ENCODE measurements at regions not wholly inside any gene's neighbourhood (a gene's known extent, or its start where the extent isn't known, plus 50 kb on each side); places are given as distances from the start of the nearest gene placed in this dataset.

DNA sequence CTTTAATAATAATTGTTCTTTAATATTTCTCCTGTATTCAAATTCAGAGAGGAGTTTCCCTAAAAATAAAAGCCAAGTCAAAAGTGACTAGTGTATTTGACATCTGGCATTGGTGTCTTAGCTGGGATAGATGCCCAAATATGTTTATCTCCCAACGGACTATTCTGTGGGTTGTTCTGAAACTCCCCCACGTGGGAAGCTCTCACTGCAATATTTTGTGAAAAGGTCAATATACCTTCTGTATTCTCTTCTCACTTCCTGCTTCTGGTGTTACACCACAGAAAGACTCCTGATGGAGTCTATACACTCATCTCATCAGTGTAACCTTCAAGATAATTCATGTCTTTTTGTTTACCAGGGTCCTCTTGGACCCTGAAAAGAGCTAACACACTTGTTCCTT lies 2052.8 kb upstream of the TENM3 start:
- no peaks in the 10 kb centered on the region for H3K36me3 Mint-ChIP-seq (ENCODE audit: insufficient read depth)
- H3K27ac Mint-ChIP-seq: no peak overlapping the region
- no peak overlapping the region for H3K4me3 Mint-ChIP-seq (ENCODE audit: low read depth)
- no peaks in the 10 kb centered on the region for H3K4me1 Mint-ChIP-seq (ENCODE audit: low read depth)
- no peaks in the 10 kb centered on the region for H3K27me3 Mint-ChIP-seq
- DNase-seq (ENCODE audit: low spot score, unreplicated experiment): no peak
- TF ChIP-seq, protein P1, sequence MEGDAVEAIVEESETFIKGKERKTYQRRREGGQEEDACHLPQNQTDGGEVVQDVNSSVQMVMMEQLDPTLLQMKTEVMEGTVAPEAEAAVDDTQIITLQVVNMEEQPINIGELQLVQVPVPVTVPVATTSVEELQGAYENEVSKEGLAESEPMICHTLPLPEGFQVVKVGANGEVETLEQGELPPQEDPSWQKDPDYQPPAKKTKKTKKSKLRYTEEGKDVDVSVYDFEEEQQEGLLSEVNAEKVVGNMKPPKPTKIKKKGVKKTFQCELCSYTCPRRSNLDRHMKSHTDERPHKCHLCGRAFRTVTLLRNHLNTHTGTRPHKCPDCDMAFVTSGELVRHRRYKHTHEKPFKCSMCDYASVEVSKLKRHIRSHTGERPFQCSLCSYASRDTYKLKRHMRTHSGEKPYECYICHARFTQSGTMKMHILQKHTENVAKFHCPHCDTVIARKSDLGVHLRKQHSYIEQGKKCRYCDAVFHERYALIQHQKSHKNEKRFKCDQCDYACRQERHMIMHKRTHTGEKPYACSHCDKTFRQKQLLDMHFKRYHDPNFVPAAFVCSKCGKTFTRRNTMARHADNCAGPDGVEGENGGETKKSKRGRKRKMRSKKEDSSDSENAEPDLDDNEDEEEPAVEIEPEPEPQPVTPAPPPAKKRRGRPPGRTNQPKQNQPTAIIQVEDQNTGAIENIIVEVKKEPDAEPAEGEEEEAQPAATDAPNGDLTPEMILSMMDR (IDR thresholded peaks at IDR 0.05; ENCODE audit: unreplicated experiment): no peak
- H3K9me3 Mint-ChIP-seq (ENCODE audit: low read depth): no peaks in the 10 kb centered on the region

DNA sequence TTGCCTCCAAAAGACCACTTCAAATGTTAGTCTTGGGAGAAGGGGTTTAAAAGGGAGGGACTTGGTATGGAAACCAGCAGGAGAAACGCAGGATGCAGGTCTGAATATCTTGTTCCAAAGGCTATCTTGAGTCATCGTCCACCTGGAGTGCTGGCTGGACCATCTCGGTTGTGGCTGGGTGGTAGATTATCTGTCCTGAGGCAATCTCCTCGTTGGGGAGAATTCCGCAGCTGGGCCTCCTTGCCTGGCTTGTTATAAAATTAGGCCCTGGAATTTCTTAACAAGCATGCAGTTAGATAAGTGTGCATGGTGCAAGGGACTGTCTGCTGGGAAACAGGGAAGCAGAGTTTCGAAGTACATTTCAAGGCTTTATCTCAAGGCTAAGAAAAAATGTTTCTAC lies 2045.7 kb upstream of the TENM3 start:
- Mint-ChIP-seq H3K36me3 (ENCODE audit: insufficient read depth) (no peaks in the 10 kb centered on the region), H3K9me3 (ENCODE audit: low read depth) (no peaks in the 10 kb centered on the region), H3K27ac (no peak overlapping the region), H3K27me3 (no peaks in the 10 kb centered on the region), H3K4me1 (ENCODE audit: low read depth) (peaks cover 2% of the 10 kb centered on the region), H3K4me3 (ENCODE audit: low read depth) (no peak overlapping the region)
- no peak for DNase-seq (ENCODE audit: low spot score, unreplicated experiment)
- TF ChIP-seq, protein P1 (IDR thresholded peaks at IDR 0.05; ENCODE audit: unreplicated experiment): no peak

DNA sequence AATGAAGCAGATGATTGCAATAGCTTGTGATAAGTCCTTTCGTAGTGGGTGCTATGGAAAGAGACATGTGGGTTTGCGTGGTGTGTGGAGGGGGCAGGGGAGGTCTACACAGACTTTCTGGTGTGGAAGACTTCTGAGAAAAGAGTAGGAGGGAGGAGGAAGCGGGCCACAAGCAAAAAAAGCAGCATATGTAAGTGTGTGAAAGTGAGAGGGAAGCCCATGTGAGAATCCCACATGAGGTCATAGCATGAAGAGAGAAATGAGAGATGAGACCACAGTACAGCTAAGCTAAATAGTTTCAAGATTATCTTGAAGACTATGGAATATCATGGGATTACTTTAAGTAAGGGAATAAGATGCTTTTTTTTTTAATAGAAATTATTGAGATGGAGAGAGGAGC lies 2039.9 kb upstream of the TENM3 start:
- Mint-ChIP-seq H3K9me3 (ENCODE audit: low read depth) (no peaks in the 10 kb centered on the region), H3K36me3 (ENCODE audit: insufficient read depth) (no peaks in the 10 kb centered on the region), H3K4me3 (ENCODE audit: low read depth) (no peak overlapping the region)

DNA sequence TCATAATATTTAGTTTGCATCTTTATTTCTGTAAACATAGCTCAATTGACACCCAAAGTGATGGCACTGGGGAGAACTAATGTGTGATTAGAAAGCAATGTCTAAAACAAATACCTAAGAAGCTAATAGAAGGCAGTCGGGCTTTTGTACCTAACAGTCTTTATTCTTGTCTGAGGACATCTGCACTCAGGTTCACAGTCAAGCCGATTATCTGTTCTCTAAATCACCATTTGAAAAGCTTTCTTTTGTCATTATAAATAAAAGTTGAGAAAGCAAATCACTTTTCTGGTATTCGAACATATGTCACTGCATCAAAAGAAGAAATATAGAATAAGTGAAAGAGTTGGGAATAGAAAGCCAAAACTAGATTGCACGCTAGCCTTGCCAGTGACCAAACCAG lies 2037.9 kb upstream of the TENM3 start:
- Mint-ChIP-seq H3K36me3 (ENCODE audit: insufficient read depth) (no peaks in the 10 kb centered on the region), H3K9me3 (ENCODE audit: low read depth) (no peaks in the 10 kb centered on the region), H3K27me3 (no peaks in the 10 kb centered on the region), H3K4me3 (ENCODE audit: low read depth) (no peak overlapping the region), H3K4me1 (ENCODE audit: low read depth) (peaks cover 7% of the 10 kb centered on the region), H3K27ac (no peak overlapping the region)
- TF ChIP-seq, protein P1 (IDR thresholded peaks at IDR 0.05; ENCODE audit: unreplicated experiment): no peak
- no peak for DNase-seq (ENCODE audit: low spot score, unreplicated experiment)

More for the DNA sequence above, 2039.9 kb upstream of the TENM3 start:
- Mint-ChIP-seq H3K27ac (no peak overlapping the region), H3K27me3 (no peaks in the 10 kb centered on the region), H3K4me1 (ENCODE audit: low read depth) (peaks cover 7% of the 10 kb centered on the region)
- no peak for DNase-seq (ENCODE audit: low spot score, unreplicated experiment)
- TF ChIP-seq, protein P1 (IDR thresholded peaks at IDR 0.05; ENCODE audit: unreplicated experiment): no peak

DNA sequence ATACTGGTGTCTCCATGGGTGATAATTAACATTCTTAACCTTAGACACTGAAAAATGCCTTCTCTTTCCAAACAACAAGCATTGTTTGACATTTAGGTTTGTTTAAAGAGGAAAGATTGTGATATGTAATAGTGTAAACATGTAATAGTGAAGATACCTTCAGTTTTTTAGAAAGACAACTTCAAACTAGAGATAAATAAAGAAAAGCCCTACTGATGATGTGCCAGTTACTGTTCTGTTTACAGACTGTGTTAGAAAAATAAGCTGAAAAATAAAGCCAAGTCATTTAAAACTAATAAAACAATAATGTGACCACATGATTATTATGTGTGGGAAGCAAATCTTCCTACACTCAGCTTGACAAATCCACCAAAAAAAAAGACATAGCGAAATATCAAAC lies 2035.3 kb upstream of the TENM3 start:
- H3K4me3 Mint-ChIP-seq (ENCODE audit: low read depth): no peak overlapping the region
- H3K4me1 Mint-ChIP-seq (ENCODE audit: low read depth): peaks cover 7% of the 10 kb centered on the region
- no peaks in the 10 kb centered on the region for H3K27me3 Mint-ChIP-seq
- H3K36me3 Mint-ChIP-seq (ENCODE audit: insufficient read depth): no peaks in the 10 kb centered on the region
- H3K9me3 Mint-ChIP-seq (ENCODE audit: low read depth): no peaks in the 10 kb centered on the region
- no peak for DNase-seq (ENCODE audit: low spot score, unreplicated experiment)
- TF ChIP-seq, protein P1 (IDR thresholded peaks at IDR 0.05; ENCODE audit: unreplicated experiment): no peak
- no peak overlapping the region for H3K27ac Mint-ChIP-seq
